Muscle layer of colon (tissue), 2 donors: ENCODE measurements at regions not wholly inside any gene's neighbourhood (a gene's known extent, or its start where the extent isn't known, plus 50 kb on each side); places are given as distances from the start of the nearest gene placed in this dataset.

ENCODE experiments used
- H3K27ac ChIP-seq: one replicate; pipeline ENCODE4 v1.7.0; 2013; ENCODE audit warnings: low read depth, mild to moderate bottlenecking, low read length, moderate library complexity
- H3K27me3 ChIP-seq, 2 donors: one replicate each; pipeline ENCODE4 v1.7.0; 2013; ENCODE audit warnings: low read length in 2 of 2, mild to moderate bottlenecking in 2 of 2; ENCODE audit not compliant: insufficient read depth in 2 of 2, control insufficient read depth in 1 of 2
- H3K36me3 ChIP-seq: one replicate; pipeline ENCODE4 v1.7.0; 2013; ENCODE audit warnings: mild to moderate bottlenecking, low read length; ENCODE audit not compliant: insufficient read depth
- H3K4me1 ChIP-seq: one replicate; pipeline ENCODE4 v1.7.0; 2013; ENCODE audit warnings: mild to moderate bottlenecking, low read length; ENCODE audit not compliant: insufficient read depth
- H3K4me3 ChIP-seq, 2 donors: one replicate each; pipeline ENCODE4 v1.7.0; 2013; ENCODE audit warnings: low read length in 2 of 2, low read depth in 1 of 2, mild to moderate bottlenecking in 1 of 2, moderate library complexity in 1 of 2
- H3K9ac ChIP-seq: one replicate; pipeline ENCODE4 v1.7.0; 2013; ENCODE audit warnings: low read length
- H3K9me3 ChIP-seq: one replicate; pipeline ENCODE4 v1.7.0; 2013; ENCODE audit warnings: mild to moderate bottlenecking, low read length
- donor health status: abdominal sarcoma.
- donor health status: Adenocarcinoma of cecum.

DNA sequence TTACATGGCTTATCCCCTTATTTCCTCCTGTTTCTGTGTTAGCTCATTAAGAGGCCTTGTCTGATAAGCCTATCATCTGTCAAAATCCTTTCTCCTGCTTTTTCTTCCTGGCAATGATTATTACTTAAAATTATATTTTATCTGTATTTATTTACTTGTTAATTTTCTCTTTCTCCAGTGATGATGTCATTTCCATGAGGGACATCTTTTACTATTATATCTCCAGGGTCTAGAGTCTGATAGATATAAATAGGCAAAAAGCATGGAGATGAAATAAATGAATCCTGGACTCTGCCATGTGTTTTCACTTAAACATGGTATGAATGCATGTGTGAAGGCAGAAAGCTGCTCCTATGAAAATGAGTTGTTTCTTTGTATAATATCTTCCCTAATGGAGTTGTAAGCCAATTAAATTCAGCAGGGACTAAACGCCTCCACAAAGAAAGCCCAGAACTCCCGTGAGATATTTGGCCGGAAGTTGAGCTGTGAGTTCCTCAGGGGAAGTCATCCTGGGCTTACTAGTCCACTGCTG, 375.2 kb downstream of the TUSC7 start:
- no peaks in the 10 kb centered on the region for H3K9me3 ChIP-seq
- no peaks in the 10 kb centered on the region for H3K27me3 ChIP-seq
- no peak overlapping the region for H3K27ac ChIP-seq
- H3K9ac ChIP-seq = no peak overlapping the region
- H3K4me1 ChIP-seq = no peaks in the 10 kb centered on the region
- no peak overlapping the region for H3K4me3 ChIP-seq
- H3K36me3 ChIP-seq = no peaks in the 10 kb centered on the region

DNA sequence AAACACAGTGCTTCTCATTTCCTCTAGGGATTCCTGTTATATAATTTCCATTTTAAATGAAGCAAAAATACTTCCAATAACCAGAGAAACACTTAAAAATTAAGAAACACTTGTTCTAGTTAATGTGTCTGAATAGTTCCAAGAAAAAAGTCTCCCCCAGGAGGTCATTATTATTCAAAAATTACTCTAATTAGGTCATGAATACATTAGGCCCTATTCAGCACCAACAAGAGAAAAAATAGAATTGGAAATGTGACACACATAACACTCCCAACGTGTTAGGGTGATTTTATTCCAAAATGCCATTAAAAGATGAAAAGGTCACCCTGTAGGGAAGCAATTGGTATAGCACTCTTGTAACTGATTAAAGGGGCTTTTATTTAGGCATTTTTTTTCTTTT, 382.1 kb downstream of the TUSC7 start:
- no peak overlapping the region for H3K27ac ChIP-seq
- no peaks in the 10 kb centered on the region for H3K36me3 ChIP-seq
- H3K4me1 ChIP-seq = no peaks in the 10 kb centered on the region

DNA sequence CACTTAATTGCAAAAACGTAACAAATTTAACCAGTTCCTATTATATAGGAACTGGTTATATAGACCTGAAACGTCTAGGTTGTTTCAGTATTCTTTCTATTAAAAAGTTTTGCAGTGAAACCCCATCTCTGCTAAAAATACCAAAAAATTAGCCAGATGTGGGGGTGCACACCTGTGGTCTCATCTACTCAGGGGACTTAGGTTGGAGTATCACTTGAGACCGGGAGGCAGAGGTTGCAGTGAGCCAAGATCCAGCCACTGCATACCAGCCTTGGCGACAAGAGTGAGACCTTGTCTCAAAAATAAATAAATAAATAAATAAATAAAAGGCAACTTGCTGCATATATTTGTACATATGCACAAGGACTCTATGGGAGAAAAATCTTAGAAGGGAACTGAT, 387.0 kb downstream of the TUSC7 start:
- no peak overlapping the region for H3K9ac ChIP-seq
- H3K4me1 ChIP-seq = no peaks in the 10 kb centered on the region
- H3K4me3 ChIP-seq = no peak overlapping the region
- no peaks in the 10 kb centered on the region for H3K9me3 ChIP-seq
- H3K36me3 ChIP-seq = no peaks in the 10 kb centered on the region
- H3K27ac ChIP-seq = no peak overlapping the region
- no peaks in the 10 kb centered on the region for H3K27me3 ChIP-seq

More for the DNA sequence above, 382.1 kb downstream of the TUSC7 start:
- H3K27me3 ChIP-seq = no peaks in the 10 kb centered on the region
- no peak overlapping the region for H3K9ac ChIP-seq
- no peaks in the 10 kb centered on the region for H3K9me3 ChIP-seq
- H3K4me3 ChIP-seq = no peak overlapping the region

DNA sequence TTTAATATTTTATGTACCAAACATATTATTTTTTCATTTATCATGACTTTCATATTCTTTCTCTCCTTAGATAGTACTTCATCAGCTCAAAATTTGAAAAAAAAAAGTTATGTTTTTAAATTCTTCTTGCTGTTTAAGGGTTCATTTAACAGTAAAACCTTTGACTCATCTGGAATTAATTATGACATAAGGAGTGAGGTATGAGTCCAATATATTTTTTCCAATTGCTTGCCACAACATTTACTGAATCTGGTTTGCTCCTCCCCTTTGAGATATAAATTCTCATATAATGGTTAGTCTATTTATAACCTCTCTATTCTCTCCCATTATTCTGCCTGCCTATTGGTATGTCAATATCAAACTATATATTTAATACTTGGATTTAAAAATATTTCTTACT, 387.8 kb downstream of the TUSC7 start:
- no peaks in the 10 kb centered on the region for H3K4me1 ChIP-seq
- no peak overlapping the region for H3K9ac ChIP-seq
- no peak overlapping the region for H3K4me3 ChIP-seq
- H3K27me3 ChIP-seq = no peaks in the 10 kb centered on the region
- no peak overlapping the region for H3K27ac ChIP-seq
- H3K9me3 ChIP-seq = no peaks in the 10 kb centered on the region
- H3K36me3 ChIP-seq = no peaks in the 10 kb centered on the region

DNA sequence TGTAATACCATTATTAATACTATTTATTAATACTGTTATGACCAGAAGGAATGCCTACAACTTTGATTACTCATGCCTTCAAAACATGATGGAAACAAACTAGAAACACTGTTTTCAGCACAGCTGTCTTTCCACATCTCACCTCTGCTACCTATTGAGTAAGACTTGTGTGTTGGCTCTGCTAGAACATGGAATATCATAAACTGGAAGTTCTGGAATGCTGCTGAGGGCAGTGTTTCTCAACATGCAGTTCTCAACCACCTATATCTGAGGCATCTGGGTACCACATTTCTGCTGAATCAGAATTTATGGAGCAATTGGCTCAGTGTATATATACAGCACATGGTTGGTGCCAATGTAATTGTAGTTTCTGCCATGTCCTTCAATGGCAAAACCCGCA, 392.1 kb downstream of the TUSC7 start:
- Histone ChIP-seq H3K4me3 (no peak overlapping the region), H3K27ac (no peak overlapping the region), H3K9ac (no peak overlapping the region), H3K9me3 (no peaks in the 10 kb centered on the region), H3K36me3 (no peaks in the 10 kb centered on the region), H3K4me1 (no peaks in the 10 kb centered on the region), H3K27me3 (no peaks in the 10 kb centered on the region)

DNA sequence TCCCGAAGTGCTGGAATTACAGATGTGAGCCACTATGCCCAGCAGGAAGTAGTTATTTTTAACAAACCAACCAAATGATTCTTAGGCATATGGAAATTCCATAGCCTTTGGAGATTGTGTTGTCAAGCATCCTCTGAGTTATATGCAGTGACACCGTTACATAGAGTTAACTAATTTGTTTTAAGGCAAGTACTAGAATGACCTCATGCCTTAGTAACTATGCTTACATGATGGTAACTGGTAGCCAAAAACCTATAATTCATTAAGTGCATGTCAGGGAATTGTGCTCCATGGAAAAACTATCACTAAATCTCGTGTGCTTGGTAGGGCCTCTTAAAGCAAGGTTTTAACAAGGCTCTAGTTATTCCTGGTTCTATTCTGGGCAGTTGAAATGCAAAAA, 392.8 kb downstream of the TUSC7 start:
- Histone ChIP-seq H3K36me3 (no peaks in the 10 kb centered on the region), H3K27ac (no peak overlapping the region), H3K4me1 (no peaks in the 10 kb centered on the region), H3K9ac (no peak overlapping the region), H3K27me3 (no peaks in the 10 kb centered on the region), H3K9me3 (no peaks in the 10 kb centered on the region), H3K4me3 (no peak overlapping the region)

DNA sequence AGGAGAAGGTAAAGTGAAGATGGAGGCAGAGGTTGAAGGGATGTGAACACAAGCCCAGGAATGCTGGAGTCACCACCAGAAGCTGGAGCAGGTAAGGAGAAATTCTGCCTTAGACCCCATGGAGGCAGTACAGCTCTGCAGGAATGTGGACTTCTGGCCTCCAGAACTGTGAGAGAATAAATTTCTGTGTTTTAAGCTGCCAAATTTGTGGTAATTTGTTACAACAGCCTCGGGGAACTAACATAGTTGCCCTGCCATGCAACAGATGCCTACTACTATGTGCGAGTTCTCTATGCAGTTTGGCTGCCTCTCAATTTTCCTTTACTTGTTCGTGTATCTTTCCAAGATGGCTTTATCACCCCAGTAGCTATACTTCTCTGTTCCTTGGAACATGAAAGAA, 394.1 kb downstream of the TUSC7 start:
- Histone ChIP-seq H3K4me3 (no peak overlapping the region), H3K4me1 (no peaks in the 10 kb centered on the region), H3K9ac (no peak overlapping the region), H3K9me3 (no peaks in the 10 kb centered on the region), H3K27me3 (no peaks in the 10 kb centered on the region), H3K27ac (no peak overlapping the region), H3K36me3 (no peaks in the 10 kb centered on the region)

DNA sequence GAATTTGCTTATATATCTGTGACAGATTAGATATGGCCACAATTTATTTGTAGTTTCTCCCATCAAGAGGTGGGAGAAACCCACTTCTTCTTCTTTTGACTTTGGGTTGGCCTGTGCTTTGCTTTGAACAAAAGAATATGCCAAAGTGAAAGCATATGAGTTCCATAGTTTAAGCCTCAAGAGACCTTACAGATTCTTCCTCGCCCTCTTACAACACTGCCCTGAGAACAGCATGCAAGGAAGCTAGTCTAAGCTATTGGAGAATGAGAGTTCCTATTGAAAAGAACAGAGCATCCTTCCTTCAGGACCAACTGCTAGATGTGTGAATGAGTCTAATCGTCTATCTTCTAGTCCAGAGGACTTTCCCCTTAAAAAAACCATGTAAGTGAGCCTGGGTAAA, 394.8 kb downstream of the TUSC7 start:
- H3K27me3 ChIP-seq = no peaks in the 10 kb centered on the region
- H3K36me3 ChIP-seq = no peaks in the 10 kb centered on the region
- H3K27ac ChIP-seq = no peak overlapping the region
- no peak overlapping the region for H3K4me3 ChIP-seq
- H3K9me3 ChIP-seq = no peaks in the 10 kb centered on the region
- no peaks in the 10 kb centered on the region for H3K4me1 ChIP-seq
- no peak overlapping the region for H3K9ac ChIP-seq

DNA sequence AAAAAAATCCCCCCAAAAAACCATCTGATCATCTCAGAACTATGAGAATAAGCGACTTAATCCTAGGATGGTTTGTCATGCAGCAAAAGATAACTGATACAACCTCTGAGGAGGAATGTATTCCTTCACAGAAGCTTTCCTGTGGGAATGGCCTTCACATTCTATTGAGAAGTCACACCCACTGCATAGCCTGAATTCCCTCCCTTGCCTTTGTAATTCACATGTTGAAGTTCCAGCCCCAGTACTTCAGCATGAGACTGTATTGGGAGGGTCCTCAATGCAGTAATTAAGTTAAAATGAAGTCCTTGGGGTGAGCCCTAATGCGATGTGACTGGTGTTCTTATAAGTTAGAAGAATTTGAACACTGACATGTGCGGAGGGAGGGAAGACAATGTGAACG, 395.2 kb downstream of the TUSC7 start:
- no peak overlapping the region for H3K27ac ChIP-seq
- H3K36me3 ChIP-seq = no peaks in the 10 kb centered on the region
- H3K4me3 ChIP-seq = no peak overlapping the region

DNA sequence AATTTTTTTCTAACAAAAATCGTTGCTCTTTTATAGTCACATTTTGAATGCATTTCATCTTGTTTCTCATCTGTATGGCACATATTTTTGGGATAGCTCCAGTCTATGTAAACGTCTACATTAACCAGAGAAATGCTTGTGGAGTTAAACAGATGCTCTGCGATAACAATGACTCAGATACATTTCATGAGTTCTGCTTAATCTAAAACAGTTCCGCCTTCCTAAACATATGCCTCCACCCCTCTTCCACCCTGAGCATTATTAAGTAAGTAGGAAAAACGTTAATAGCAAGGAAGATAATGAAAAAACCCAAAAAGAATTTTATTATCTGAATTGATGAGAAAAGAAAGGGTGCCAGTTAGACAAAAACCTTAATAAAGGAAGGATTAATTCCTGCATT, 396.1 kb downstream of the TUSC7 start:
- H3K4me3 ChIP-seq = no peak overlapping the region
- H3K27me3 ChIP-seq = no peaks in the 10 kb centered on the region
- H3K27ac ChIP-seq = no peak overlapping the region
- H3K9ac ChIP-seq = no peak overlapping the region
- H3K9me3 ChIP-seq = no peaks in the 10 kb centered on the region
- no peaks in the 10 kb centered on the region for H3K36me3 ChIP-seq
- H3K4me1 ChIP-seq = no peaks in the 10 kb centered on the region

More for the DNA sequence above, 395.2 kb downstream of the TUSC7 start:
- no peaks in the 10 kb centered on the region for H3K9me3 ChIP-seq
- H3K9ac ChIP-seq = no peak overlapping the region
- H3K27me3 ChIP-seq = no peaks in the 10 kb centered on the region
- no peaks in the 10 kb centered on the region for H3K4me1 ChIP-seq

DNA sequence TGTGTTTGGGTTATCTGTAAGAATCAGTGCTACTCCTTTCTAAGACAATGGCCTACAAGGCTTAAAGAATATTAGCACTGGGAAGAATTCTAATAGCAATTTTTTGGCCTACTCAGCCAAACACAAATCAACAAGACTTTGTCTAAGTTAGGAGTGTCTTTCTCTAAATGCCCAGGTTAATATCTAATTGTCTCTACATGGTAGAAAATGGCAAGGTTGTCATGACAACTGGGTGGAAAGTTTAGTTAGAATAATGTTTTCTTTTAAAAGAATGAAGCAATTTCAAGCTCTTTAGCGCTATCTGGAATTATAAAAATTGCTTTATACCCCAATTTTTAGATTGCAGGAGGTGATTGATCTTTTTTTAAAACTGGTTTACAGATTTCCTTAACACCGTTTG, 396.8 kb downstream of the TUSC7 start:
- Histone ChIP-seq H3K4me3 (no peak overlapping the region), H3K9me3 (no peaks in the 10 kb centered on the region), H3K4me1 (no peaks in the 10 kb centered on the region), H3K36me3 (no peaks in the 10 kb centered on the region), H3K27me3 (no peaks in the 10 kb centered on the region), H3K27ac (no peak overlapping the region), H3K9ac (no peak overlapping the region)

DNA sequence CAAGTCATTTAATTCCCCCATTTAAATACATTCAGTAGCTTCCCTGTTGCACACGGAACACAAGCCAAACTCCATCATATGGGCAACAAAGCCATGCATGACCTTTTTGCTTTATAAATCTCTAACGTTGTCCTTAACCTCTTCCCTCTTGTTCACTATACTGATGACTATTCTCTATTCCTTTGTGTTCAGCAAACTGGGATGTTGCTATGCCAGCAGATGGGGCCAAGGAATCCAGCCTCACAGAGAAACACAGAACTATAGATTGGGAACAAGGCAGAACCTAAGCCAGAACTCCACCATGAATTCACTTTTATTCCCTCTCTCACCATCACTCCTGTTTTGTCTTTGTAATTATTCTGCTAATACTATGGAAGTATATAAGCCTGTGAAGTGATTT, 398.4 kb downstream of the TUSC7 start:
- H3K4me3 ChIP-seq = no peak overlapping the region
- H3K4me1 ChIP-seq = no peaks in the 10 kb centered on the region
- H3K9me3 ChIP-seq = no peaks in the 10 kb centered on the region
- no peak overlapping the region for H3K27ac ChIP-seq
- no peak overlapping the region for H3K9ac ChIP-seq
- no peaks in the 10 kb centered on the region for H3K27me3 ChIP-seq
- no peaks in the 10 kb centered on the region for H3K36me3 ChIP-seq
